HFFc6 (cell line): ENCODE measurements at regions not wholly inside any gene's neighbourhood (a gene's known extent, or its start where the extent isn't known, plus 50 kb on each side); places are given as distances from the start of the nearest gene placed in this dataset.

ENCODE experiments used
- DNase-seq: peaks from one replicate; pipeline ENCODE4 v3.0.0-alpha.2; 2018
- H3K27ac Mint-ChIP-seq: 2 replicates; pipeline ENCODE4 v1.8.0; 2020; ENCODE audit warnings: mild to moderate bottlenecking, mixed read lengths
- H3K27me3 Mint-ChIP-seq: 2 replicates; pipeline ENCODE4 v1.8.0; 2021; ENCODE audit warnings: mild to moderate bottlenecking, moderate library complexity, mixed read lengths; ENCODE audit not compliant: insufficient read depth
- H3K36me3 Mint-ChIP-seq: 2 replicates; pipeline ENCODE4 v1.8.0; 2021; ENCODE audit warnings: low read depth, mixed read lengths
- H3K4me1 Mint-ChIP-seq: 2 replicates; pipeline ENCODE4 v1.8.0; 2020; ENCODE audit warnings: low read depth, mixed read lengths
- H3K4me3 Mint-ChIP-seq: 2 replicates; pipeline ENCODE4 v1.8.0; 2020; ENCODE audit warnings: mild to moderate bottlenecking, moderate library complexity, mixed read lengths
- H3K9me3 Mint-ChIP-seq: 2 replicates; pipeline ENCODE4 v1.8.0; 2020; ENCODE audit warnings: mild to moderate bottlenecking, mixed read lengths
- TF ChIP-seq, protein P1 (sequence below): fragments of 200-600 bp; sonication (generic); IDR thresholded peaks from 2 replicates; pipeline ENCODE4 v1.5.0; 2021; ENCODE audit warnings: antibody characterized with exemption, mild to moderate bottlenecking

DNA sequence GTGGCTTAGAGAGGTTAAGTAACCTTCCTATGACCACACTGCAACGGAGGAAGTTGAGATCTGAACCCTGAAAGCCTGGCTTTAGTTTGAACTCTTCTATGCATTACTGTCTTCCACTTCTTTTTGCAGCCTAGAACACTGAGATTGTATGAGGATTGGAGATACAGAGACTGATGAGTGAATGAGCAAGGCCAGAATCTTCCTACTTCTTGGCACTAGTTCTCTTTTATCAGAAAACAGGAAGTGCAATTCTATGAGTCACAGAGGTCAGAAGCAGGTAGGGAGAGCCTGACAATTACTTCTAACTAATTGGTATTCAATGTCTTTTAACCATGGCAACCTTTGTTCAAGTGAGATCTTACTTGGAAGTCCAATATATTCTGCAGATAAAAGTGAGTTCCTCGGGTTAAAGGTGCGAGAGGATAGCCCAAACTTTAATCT, 219.0 kb downstream of the SHQ1 start:
- TF ChIP-seq, protein P1, sequence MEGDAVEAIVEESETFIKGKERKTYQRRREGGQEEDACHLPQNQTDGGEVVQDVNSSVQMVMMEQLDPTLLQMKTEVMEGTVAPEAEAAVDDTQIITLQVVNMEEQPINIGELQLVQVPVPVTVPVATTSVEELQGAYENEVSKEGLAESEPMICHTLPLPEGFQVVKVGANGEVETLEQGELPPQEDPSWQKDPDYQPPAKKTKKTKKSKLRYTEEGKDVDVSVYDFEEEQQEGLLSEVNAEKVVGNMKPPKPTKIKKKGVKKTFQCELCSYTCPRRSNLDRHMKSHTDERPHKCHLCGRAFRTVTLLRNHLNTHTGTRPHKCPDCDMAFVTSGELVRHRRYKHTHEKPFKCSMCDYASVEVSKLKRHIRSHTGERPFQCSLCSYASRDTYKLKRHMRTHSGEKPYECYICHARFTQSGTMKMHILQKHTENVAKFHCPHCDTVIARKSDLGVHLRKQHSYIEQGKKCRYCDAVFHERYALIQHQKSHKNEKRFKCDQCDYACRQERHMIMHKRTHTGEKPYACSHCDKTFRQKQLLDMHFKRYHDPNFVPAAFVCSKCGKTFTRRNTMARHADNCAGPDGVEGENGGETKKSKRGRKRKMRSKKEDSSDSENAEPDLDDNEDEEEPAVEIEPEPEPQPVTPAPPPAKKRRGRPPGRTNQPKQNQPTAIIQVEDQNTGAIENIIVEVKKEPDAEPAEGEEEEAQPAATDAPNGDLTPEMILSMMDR: no peak
- no peaks in the 10 kb centered on the region; the same call in 1 of the 2 replicates for H3K9me3 Mint-ChIP-seq
- H3K4me1 Mint-ChIP-seq: peaks cover 13% of the 10 kb centered on the region
- no peaks in the 10 kb centered on the region for H3K36me3 Mint-ChIP-seq
- H3K27ac Mint-ChIP-seq: no peak overlapping the region
- no peak for DNase-seq
- H3K27me3 Mint-ChIP-seq: peaks cover 17% of the 10 kb centered on the region
- H3K4me3 Mint-ChIP-seq: no peak overlapping the region

DNA sequence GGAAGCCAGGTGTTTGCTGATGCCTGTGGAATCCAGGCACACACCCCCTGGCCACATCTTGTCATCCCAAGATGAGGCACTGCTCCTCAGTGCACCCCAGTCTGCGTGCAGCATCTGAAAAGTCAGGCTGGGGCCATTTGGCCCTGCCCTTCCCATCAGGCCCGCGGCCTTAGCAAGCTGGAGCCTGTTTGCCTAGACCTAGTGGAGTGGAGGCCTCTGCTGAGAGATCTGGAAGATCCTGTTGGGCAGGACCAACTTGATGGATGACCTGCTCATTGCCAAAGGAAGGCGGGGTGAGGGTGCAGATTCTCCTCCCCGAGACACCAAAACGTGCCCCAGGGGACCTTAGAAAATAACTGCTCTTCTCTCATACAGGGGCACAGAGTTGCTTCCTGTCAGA, 220.2 kb downstream of the SHQ1 start:
- Mint-ChIP-seq H3K4me3 (no peak overlapping the region), H3K27ac (no peak overlapping the region), H3K4me1 (peaks cover 8% of the 10 kb centered on the region), H3K9me3 (no peaks in the 10 kb centered on the region; the same call in 1 of the 2 replicates), H3K27me3 (peaks cover 13% of the 10 kb centered on the region), H3K36me3 (no peaks in the 10 kb centered on the region)
- TF ChIP-seq, protein P1: no peak
- DNase-seq: no peak

DNA sequence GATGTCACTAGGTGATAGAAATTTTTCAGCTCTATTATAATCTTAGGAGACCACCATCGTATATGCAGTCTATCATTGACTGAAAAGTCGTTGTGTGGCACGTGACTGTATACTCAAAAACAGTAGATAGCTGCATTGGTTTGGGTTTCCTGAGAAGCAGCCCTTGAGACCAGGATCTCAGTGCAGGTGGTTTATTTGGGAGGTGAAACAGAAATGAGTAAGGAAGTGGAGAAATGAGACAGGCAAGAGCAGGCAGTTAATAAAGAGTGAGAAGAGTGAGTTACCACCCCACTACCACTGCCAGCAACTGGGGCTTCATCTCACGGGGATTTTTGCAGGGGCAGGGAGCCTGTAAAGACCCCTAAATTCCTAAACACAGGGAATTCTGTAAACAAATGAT, 221.0 kb downstream of the SHQ1 start:
- no peak for DNase-seq
- no peak overlapping the region for H3K27ac Mint-ChIP-seq
- no peaks in the 10 kb centered on the region for H3K36me3 Mint-ChIP-seq
- TF ChIP-seq, protein P1: no peak
- 0 out of 2 replicates have a peak, but pooled peaks cover 5% of the 10 kb centered on the region for H3K4me1 Mint-ChIP-seq
- H3K9me3 Mint-ChIP-seq: no peaks in the 10 kb centered on the region; the same call in 1 of the 2 replicates
- no peak overlapping the region for H3K4me3 Mint-ChIP-seq
- peaks cover 12% of the 10 kb centered on the region for H3K27me3 Mint-ChIP-seq

DNA sequence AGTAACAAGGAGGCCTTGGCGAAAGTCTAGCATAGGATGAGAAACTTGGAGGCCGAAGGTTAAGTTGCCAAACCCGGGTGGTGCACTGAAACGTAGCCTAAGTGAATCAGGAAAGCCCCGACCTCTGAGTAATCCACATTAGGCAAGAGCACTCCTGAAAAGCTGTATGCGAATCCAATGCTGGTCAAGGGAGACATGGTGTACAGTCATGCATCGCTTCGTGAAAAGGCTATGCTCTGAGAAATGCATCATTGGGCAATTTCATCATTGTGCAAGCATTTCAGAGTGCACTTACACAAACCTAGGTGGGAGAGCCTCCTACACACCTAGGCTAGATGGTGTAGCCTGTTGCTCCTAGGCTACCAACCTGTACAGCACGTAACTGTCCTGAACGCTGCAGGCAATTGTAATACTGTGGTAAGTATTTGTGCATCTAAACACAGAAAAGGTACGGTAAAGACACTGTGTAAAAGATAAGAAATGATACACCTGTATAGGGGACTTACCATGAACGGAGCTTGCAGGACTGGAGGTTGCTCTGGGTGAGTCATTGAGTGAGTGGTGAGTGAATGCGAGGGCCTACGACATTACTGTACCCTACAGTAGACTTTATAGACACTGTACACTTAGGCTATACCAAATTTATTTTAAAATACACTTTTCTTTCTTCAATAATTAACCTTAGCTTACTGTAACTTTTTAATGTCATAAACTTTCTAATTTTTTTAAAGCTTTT, 222.5 kb downstream of the SHQ1 start:
- H3K9me3 Mint-ChIP-seq: no peaks in the 10 kb centered on the region
- H3K4me1 Mint-ChIP-seq: 0 out of 2 replicates have a peak, but pooled peaks cover 5% of the 10 kb centered on the region
- no peak overlapping the region for H3K27ac Mint-ChIP-seq
- no peak overlapping the region for H3K4me3 Mint-ChIP-seq
- TF ChIP-seq, protein P1: no peak
- peak; percentile 41 for DNase-seq
- peaks cover 12% of the 10 kb centered on the region for H3K27me3 Mint-ChIP-seq
- H3K36me3 Mint-ChIP-seq: no peaks in the 10 kb centered on the region

DNA sequence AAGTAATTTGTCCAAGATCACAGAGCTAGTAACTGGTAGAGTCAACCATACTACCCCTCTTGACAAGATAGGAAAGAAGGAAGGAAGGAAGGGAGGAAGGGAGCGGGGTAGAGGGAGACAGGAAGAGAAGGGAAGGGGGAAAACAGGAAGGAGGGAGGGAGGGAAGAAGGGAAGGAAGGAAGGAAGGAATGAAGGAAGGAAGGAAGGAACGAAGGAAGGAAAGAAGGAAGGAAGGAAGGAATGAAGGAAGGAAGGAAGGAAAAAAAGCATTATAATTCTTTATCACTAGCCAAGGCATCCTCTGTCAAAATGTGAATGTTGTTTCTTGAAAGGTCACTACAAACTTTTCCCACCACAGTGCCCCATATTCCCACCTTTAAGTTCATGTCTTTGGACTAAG, 223.6 kb downstream of the SHQ1 start:
- Mint-ChIP-seq H3K27ac (no peak overlapping the region), H3K36me3 (no peaks in the 10 kb centered on the region), H3K4me1 (0 out of 2 replicates have a peak, but pooled peaks cover 5% of the 10 kb centered on the region), H3K4me3 (no peak overlapping the region), H3K9me3 (no peaks in the 10 kb centered on the region), H3K27me3 (peaks cover 5% of the 10 kb centered on the region)
- TF ChIP-seq, protein P1: no peak
- no peak for DNase-seq
